ENCODE measurements at regions not wholly inside any gene's neighbourhood (a gene's known extent, or its start where the extent isn't known, plus 50 kb on each side); places are given as distances from the start of the nearest gene placed in this dataset.

GRCh38 chr10:36188461-36188860, 546.4 kb upstream of the FZD8 start:
- Histone ChIP-seq H3K36me3 (ENCODE audit: control insufficient read depth, insufficient read depth, low read length) (no peaks in the 10 kb centered on the region), H3K27me3 (ENCODE audit: control insufficient read depth, insufficient read depth, low read length) (no peaks in the 10 kb centered on the region), H3K4me1 (ENCODE audit: control insufficient read depth, extremely low read depth, insufficient read depth, low read length) (no peaks in the 10 kb centered on the region), H3K9ac (ENCODE audit: insufficient read depth, low read length) (no peak overlapping the region), H2AFZ (ENCODE audit: low read length) (peak overlapping the region; percentile 74), H3K79me2 (ENCODE audit: control insufficient read depth, insufficient read depth, low read length) (no peaks in the 10 kb centered on the region), H3K9me3 (ENCODE audit: control insufficient read depth, insufficient read depth, low read depth, low read length) (no peaks in the 10 kb centered on the region), H3K4me3 (replicated peaks in 1 of 4; ENCODE audit: control extremely low read depth in 1 of 4, insufficient read depth in 1 of 4, low read depth in 3 of 4, low read length in 4 of 4) (no peak overlapping the region), H3K4me2 (ENCODE audit: extremely low read depth, insufficient read depth, low read length) (peak overlapping the region; percentile 68), H3K27ac (ENCODE audit: insufficient read depth, low read length) (no peak overlapping the region), H4K20me1 (ENCODE audit: control insufficient read depth, extremely low read depth, insufficient read depth, low read length) (no peaks in the 10 kb centered on the region)
- TF ChIP-seq, protein P1, sequence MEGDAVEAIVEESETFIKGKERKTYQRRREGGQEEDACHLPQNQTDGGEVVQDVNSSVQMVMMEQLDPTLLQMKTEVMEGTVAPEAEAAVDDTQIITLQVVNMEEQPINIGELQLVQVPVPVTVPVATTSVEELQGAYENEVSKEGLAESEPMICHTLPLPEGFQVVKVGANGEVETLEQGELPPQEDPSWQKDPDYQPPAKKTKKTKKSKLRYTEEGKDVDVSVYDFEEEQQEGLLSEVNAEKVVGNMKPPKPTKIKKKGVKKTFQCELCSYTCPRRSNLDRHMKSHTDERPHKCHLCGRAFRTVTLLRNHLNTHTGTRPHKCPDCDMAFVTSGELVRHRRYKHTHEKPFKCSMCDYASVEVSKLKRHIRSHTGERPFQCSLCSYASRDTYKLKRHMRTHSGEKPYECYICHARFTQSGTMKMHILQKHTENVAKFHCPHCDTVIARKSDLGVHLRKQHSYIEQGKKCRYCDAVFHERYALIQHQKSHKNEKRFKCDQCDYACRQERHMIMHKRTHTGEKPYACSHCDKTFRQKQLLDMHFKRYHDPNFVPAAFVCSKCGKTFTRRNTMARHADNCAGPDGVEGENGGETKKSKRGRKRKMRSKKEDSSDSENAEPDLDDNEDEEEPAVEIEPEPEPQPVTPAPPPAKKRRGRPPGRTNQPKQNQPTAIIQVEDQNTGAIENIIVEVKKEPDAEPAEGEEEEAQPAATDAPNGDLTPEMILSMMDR (conservative IDR thresholded peaks at IDR 0.05 in 1 of 2, IDR thresholded peaks at IDR 0.05 in 1 of 2; ENCODE audit: low read depth in 1 of 2, low read length in 2 of 2): no peak
- TF ChIP-seq EZH2 (IDR thresholded peaks at IDR 0.05; ENCODE audit: low read length, missing control alignments): no peak
- DNase-seq (ENCODE audit: low read depth in 2 of 2): no peak

GRCh38 chr10:36188080-36188453, 546.0 kb upstream of the FZD8 start:
- no peaks in the 10 kb centered on the region for H3K79me2 ChIP-seq (ENCODE audit: control insufficient read depth, insufficient read depth, low read length)
- DNase-seq (ENCODE audit: low read depth in 2 of 2): peak in 1 of 2 donors; percentile 11
- H3K36me3 ChIP-seq (ENCODE audit: control insufficient read depth, insufficient read depth, low read length): no peaks in the 10 kb centered on the region
- H3K27me3 ChIP-seq (ENCODE audit: control insufficient read depth, insufficient read depth, low read length): no peaks in the 10 kb centered on the region
- H4K20me1 ChIP-seq (ENCODE audit: control insufficient read depth, extremely low read depth, insufficient read depth, low read length): no peaks in the 10 kb centered on the region
- no peak overlapping the region for H3K27ac ChIP-seq (ENCODE audit: insufficient read depth, low read length)
- H3K4me3 ChIP-seq (replicated peaks in 1 of 4; ENCODE audit: control extremely low read depth in 1 of 4, insufficient read depth in 1 of 4, low read depth in 3 of 4, low read length in 4 of 4): no peak overlapping the region
- peak overlapping the region; percentile 68 for H3K4me2 ChIP-seq (ENCODE audit: extremely low read depth, insufficient read depth, low read length)
- no peak for TF ChIP-seq EZH2 (IDR thresholded peaks at IDR 0.05; ENCODE audit: low read length, missing control alignments)
- TF ChIP-seq, protein P1 (conservative IDR thresholded peaks at IDR 0.05 in 1 of 2, IDR thresholded peaks at IDR 0.05 in 1 of 2; ENCODE audit: low read depth in 1 of 2, low read length in 2 of 2): no peak
- peak overlapping the region; percentile 74 for H2AFZ ChIP-seq (ENCODE audit: low read length)
- no peaks in the 10 kb centered on the region for H3K9me3 ChIP-seq (ENCODE audit: control insufficient read depth, insufficient read depth, low read depth, low read length)
- H3K4me1 ChIP-seq (ENCODE audit: control insufficient read depth, extremely low read depth, insufficient read depth, low read length): no peaks in the 10 kb centered on the region
- H3K9ac ChIP-seq (ENCODE audit: insufficient read depth, low read length): no peak overlapping the region

DNA sequence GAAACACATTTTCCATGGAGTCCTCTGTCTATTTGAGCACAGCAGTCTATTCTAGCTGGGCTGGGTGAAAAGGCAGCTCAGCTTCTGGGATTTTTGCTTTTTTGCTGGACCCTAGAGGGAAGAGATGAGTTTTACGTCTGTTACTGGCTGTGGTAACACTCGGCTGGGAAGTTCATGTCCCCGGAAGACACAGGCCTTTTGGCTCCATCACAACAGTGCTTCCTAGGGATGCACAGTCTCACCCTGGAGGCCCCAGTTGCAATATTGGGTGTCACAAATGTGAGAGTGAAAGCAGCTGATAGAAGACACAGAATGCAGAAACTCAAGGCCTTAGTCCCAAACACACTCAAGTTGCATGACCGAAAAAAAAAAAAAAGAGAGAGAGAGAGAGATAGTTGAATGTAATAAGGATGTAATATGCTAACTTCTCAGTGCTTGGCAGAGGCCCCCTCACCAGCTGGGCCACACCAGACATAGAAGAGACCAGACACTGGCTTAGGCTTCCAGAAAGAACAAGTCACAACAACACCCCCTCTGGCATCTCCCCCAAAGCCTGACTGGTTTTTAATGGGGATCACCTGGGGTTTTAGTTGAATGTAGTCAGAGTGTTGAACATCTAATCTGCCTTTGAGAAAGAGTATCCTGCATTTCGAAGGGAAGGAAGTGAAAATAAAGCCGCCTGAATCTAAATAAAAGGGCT, 545.4 kb upstream of the FZD8 start:
- H3K9me3 ChIP-seq (ENCODE audit: control insufficient read depth, insufficient read depth, low read depth, low read length): no peaks in the 10 kb centered on the region
- DNase-seq (ENCODE audit: low read depth in 2 of 2): no peak
- no peak overlapping the region for H3K4me2 ChIP-seq (ENCODE audit: extremely low read depth, insufficient read depth, low read length)
- peak overlapping the region; percentile 74 for H2AFZ ChIP-seq (ENCODE audit: low read length)
- H4K20me1 ChIP-seq (ENCODE audit: control insufficient read depth, extremely low read depth, insufficient read depth, low read length): no peaks in the 10 kb centered on the region
- H3K4me3 ChIP-seq (replicated peaks in 1 of 4; ENCODE audit: control extremely low read depth in 1 of 4, insufficient read depth in 1 of 4, low read depth in 3 of 4, low read length in 4 of 4): no peak overlapping the region
- H3K9ac ChIP-seq (ENCODE audit: insufficient read depth, low read length): no peak overlapping the region
- no peaks in the 10 kb centered on the region for H3K36me3 ChIP-seq (ENCODE audit: control insufficient read depth, insufficient read depth, low read length)
- H3K79me2 ChIP-seq (ENCODE audit: control insufficient read depth, insufficient read depth, low read length): no peaks in the 10 kb centered on the region
- H3K27me3 ChIP-seq (ENCODE audit: control insufficient read depth, insufficient read depth, low read length): no peaks in the 10 kb centered on the region
- no peaks in the 10 kb centered on the region for H3K4me1 ChIP-seq (ENCODE audit: control insufficient read depth, extremely low read depth, insufficient read depth, low read length)
- no peak overlapping the region for H3K27ac ChIP-seq (ENCODE audit: insufficient read depth, low read length)
- TF ChIP-seq EZH2 (IDR thresholded peaks at IDR 0.05; ENCODE audit: low read length, missing control alignments): no peak
- TF ChIP-seq, protein P1 (conservative IDR thresholded peaks at IDR 0.05 in 1 of 2, IDR thresholded peaks at IDR 0.05 in 1 of 2; ENCODE audit: low read depth in 1 of 2, low read length in 2 of 2): no peak

Measured in fibroblast of lung (primary cell).